ENCODE measurements at regions not wholly inside any gene's neighbourhood (a gene's known extent, or its start where the extent isn't known, plus 50 kb on each side); places are given as distances from the start of the nearest gene placed in this dataset.

DNA sequence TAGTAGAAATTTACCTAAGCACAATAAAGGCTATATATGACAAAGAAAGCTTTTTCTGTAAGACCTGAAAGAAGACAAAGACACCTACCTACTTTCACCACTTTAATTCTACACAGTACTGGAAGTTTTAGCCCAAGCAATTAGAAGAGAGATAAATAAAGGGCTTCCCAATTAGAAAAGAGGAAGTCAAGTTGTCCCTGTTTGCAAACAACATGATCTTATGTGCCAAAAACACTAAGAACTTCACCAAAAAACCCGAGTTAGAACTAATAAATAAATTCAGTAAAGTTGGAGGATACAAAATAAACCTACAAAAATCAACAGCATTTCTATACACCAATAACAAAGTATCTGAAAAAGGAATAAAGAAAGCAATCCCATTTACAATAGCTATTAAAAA is 190.9 kb downstream of the NR2F2 start:
- in situ Hi-C loops (cut with MboI; ENCODE audit: low pct_unique_long_range_greater_than_20kb in 2 of 9, low sequenced_read_pairs in 9 of 9, unreplicated experiment in 9 of 9): no loop called here
- 0 to 100% (median 60%) methylated on average over 1 of the region's 1 CpG; no CpG with 5 or more reads in 1 of the 10 experiments for WGBS, 10 experiments

DNA sequence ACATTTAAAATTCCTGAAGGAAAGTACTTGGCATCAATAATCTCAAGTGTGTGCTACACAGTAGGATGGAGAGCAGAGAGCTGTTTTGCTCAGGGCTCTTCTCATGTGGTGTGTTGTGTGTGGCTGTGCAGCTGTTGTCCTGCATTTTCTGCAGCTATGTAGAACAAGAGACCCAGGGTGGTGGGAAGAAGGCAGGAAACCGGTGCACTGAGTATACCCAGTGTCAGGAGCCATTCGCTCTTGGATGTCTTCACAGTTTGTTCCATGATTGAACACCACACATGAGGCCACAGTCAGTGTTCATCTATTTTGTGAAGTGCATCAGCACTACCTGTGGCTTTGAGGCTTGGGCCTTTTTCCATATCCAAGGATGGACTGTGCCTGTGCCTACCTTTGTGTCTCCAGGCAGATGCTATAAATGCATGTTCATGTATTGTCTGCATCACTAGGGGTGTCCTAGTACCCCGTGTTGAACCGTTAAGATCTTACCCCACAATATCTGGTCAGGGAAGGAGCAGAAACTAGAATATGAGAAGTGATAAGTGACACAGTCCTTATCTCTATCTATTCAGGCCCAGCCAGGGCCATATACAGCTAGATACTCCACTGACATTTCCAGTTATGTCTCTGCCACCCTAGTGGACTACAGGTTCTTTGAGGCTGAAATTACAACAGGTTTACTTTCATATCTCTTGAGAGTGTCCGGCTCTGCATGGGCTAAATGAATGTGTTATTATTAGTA is 194.3 kb downstream of the NR2F2 start:
- no peak for ATAC-seq (replicated peaks in 6 of 8)
- WGBS, 10 experiments: 0 to 100% (median 52%) methylated on average over 1 to 5 of the region's 5 CpGs; no CpG with 5 or more reads in 2 of the 10 experiments
- H3K27ac ChIP-seq: no peak overlapping the region
- in situ Hi-C loops (cut with MboI; ENCODE audit: low pct_unique_long_range_greater_than_20kb in 2 of 9, low sequenced_read_pairs in 9 of 9, unreplicated experiment in 9 of 9): no loop called here
- H3K4me3 ChIP-seq: no peak overlapping the region
- no peaks in the 10 kb centered on the region for H3K4me1 ChIP-seq (replicated peaks in 1 of 2)

More for the DNA sequence above, 190.9 kb downstream of the NR2F2 start:
- Histone ChIP-seq H3K27ac (no peak overlapping the region), H3K4me1 (replicated peaks in 1 of 2) (no peaks in the 10 kb centered on the region), H3K4me3 (no peak overlapping the region)
- ATAC-seq (replicated peaks in 6 of 8): no peak

DNA sequence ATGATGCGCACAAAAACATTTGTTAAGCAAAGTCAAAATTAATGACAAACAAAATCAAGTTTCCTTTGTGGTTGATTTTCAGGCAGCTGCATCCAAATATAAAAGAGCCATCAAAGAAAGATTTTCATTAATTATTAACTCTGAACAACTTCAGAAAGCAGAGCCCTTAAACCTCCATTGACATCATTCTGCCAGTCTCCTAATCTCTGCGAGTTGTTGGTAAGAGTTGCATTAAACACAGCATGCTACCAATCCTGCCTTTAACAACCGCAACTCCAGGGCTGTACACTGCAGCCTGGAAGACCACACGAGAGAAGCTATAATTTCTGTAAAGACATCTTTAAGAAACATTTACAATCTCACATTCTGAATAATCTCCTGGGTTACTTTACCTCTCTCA is 204.6 kb downstream of the NR2F2 start:
- peaks cover 13 to 48% of the 10 kb centered on the region in 2 donors for H3K4me1 ChIP-seq (replicated peaks in 1 of 2)
- 10 to 71% (median 38%) methylated on average over 1 to 4 of the region's 4 CpGs for WGBS, 10 experiments

DNA sequence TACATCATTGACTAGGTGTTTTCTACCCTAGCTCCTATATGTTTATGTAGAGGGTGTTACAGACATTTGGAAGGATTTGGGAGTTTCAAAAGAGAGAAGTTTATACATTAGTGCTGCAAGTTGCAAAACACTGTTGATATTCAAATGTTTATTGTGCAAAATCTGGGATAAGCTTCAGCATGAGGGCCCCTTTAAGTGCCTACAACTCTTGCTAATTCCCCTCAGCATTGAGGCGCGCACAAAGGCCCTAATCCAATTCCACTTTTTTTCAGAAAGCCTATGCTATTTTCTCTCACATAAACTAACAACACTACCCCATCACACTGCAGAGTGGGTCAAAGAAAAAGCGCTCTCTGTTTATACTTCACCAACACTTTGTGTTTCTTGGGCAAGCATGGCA is 208.0 kb downstream of the NR2F2 start:
- no peak for ATAC-seq (replicated peaks in 6 of 8)
- Histone ChIP-seq H3K4me1 (replicated peaks in 1 of 2) (peaks cover 13 to 51% of the 10 kb centered on the region in 2 donors), H3K4me3 (no peak overlapping the region), H3K27ac (no peak overlapping the region)
- 33 to 100% (median 78%) methylated on average over 2 to 3 of the region's 3 CpGs; no CpG with 5 or more reads in 4 of the 10 experiments for WGBS, 10 experiments
- in situ Hi-C loops (cut with MboI; ENCODE audit: low pct_unique_long_range_greater_than_20kb in 2 of 9, low sequenced_read_pairs in 9 of 9, unreplicated experiment in 9 of 9): no loop called here

More for the DNA sequence above, 204.6 kb downstream of the NR2F2 start:
- peak in 1 of 8 experiments; percentile 17 for ATAC-seq (replicated peaks in 6 of 8)
- H3K4me3 ChIP-seq: no peak overlapping the region
- in situ Hi-C loops (cut with MboI; ENCODE audit: low pct_unique_long_range_greater_than_20kb in 2 of 9, low sequenced_read_pairs in 9 of 9, unreplicated experiment in 9 of 9): no loop called here
- no peak overlapping the region for H3K27ac ChIP-seq

DNA sequence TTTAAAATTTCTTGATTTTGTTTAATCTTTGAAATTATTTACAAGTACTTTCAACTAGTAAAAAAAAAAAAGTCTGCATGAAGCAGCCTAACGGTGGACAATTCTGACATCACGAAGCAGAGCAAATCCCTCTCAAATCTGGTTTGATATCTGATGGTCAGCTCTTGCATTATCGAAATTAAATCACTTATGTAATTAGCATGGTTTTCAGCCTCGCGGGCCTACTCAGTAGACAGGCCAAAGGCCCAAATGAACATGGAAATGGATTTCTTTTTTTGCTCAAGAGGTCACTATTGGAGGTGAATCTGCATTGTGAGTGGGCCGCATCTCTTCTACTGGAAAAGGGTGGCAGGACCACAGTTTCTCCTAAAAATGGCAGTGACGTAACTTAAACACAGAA is 209.8 kb downstream of the NR2F2 start:
- no peak overlapping the region for H3K4me3 ChIP-seq
- H3K27ac ChIP-seq: no peak overlapping the region
- H3K4me1 ChIP-seq (replicated peaks in 1 of 2): peaks cover 8 to 43% of the 10 kb centered on the region in 2 donors

DNA sequence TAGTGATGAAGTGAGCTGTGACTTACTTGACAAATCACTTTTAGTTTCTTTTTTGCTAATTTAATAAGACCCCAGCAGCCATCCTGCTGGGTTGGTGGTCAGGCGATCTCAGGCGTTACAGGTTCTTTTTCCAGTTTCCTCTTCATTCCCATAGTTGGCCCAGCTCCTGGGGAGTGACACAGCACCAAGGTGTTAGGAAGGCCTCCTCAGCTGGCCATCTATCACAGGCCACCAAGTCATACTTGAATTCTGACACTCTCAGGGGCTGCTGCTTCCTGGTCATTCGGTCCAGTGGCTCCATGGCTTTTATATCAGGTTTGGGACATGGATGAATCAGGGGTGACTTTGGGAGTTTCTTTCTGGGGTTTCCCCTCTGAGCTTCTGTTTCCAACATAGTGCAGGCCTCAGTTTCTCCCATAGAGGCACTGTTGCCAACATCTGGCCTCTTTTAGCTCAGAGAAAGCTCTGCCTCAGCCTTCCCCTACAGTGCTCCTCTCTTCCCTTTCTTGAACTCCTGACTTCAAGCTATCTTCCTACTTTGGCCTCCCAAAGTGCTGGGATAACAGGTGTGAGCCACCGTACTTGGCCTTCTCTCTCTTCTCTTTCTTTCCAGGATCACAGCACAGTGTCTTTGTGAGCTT is 211.8 kb downstream of the NR2F2 start:
- Histone ChIP-seq H3K4me1 (replicated peaks in 1 of 2) (peaks cover 2 to 27% of the 10 kb centered on the region in 2 donors), H3K27ac (no peak overlapping the region), H3K4me3 (no peak overlapping the region)
- in situ Hi-C loops (cut with MboI; ENCODE audit: low pct_unique_long_range_greater_than_20kb in 2 of 9, low sequenced_read_pairs in 9 of 9, unreplicated experiment in 9 of 9): no loop called here
- 52 to 100% (median 100%) methylated on average over 1 to 4 of the region's 4 CpGs; no CpG with 5 or more reads in 2 of the 10 experiments for WGBS, 10 experiments
- no peak for ATAC-seq (replicated peaks in 6 of 8)

More for the DNA sequence above, 209.8 kb downstream of the NR2F2 start:
- peak in 1 of 8 experiments; percentile 16 for ATAC-seq (replicated peaks in 6 of 8)
- in situ Hi-C loops (cut with MboI; ENCODE audit: low pct_unique_long_range_greater_than_20kb in 2 of 9, low sequenced_read_pairs in 9 of 9, unreplicated experiment in 9 of 9): no loop called here
- WGBS, 10 experiments: 15 to 95% (median 90%) methylated on average over 3 to 7 of the region's 7 CpGs; no CpG with 5 or more reads in 1 of the 10 experiments

DNA sequence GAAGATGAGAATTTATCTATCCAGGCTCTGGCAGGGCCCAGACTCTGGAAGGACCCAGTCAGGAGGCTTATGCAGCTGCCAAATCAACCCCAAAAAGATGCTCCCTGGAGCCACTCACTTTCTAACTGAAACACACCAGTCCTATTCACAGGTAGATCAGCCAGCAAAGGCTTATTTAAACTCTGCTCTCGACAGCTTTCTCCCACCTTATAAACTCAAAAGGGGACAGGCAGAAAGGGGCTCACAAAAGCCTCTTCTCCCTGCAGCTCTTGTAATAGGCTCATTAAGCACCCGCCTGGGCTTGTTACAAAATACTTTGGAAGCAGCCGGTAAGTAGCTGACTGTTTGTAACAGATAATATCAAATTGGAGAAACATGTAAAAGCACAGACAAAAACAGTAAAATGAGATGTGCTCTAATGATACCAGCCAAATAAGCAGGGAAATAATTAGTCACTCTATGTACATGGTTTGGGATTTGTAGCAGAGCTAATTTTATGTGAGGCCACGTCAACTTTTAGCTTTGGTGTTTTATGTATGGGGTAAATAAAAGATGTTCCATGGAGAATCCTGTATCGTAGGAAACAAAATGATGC is 213.8 kb downstream of the NR2F2 start:
- Histone ChIP-seq H3K4me1 (replicated peaks in 1 of 2) (peaks cover 0 to 7% of the 10 kb centered on the region in 2 donors), H3K27ac (no peak overlapping the region), H3K4me3 (no peak overlapping the region)
- 0 to 100% (median 70%) methylated on average over 1 to 5 of the region's 5 CpGs for WGBS, 10 experiments
- no peak for ATAC-seq (replicated peaks in 6 of 8)
- in situ Hi-C loops (cut with MboI; ENCODE audit: low pct_unique_long_range_greater_than_20kb in 2 of 9, low sequenced_read_pairs in 9 of 9, unreplicated experiment in 9 of 9): no loop called here

DNA sequence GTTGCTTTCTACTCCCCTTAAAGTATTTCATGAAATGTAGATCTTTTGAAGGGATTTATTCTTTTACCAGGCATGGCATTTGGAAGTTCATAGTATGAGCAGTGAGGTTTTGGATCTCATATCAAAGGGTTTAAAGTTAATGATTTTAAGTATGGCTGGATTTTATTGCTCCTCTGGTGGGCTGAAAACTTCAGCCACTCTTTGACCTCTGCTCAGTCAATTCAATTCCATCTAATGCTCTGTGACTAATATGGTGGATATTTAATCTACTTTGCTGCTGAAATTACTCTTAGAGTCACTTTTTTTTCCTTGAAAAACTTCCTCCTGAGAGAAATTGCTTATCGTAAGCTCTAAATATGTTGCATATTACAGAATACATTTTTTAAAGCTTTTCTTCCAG is 218.6 kb downstream of the NR2F2 start:
- no peak overlapping the region for H3K27ac ChIP-seq
- 33 to 100% (median 100%) methylated on average over 1 of the region's 1 CpG; no CpG with 5 or more reads in 2 of the 10 experiments for WGBS, 10 experiments
- no peak overlapping the region for H3K4me3 ChIP-seq
- H3K4me1 ChIP-seq (replicated peaks in 1 of 2): no peaks in the 10 kb centered on the region
- in situ Hi-C loops (cut with MboI; ENCODE audit: low pct_unique_long_range_greater_than_20kb in 2 of 9, low sequenced_read_pairs in 9 of 9, unreplicated experiment in 9 of 9): no loop called here
- no peak for ATAC-seq (replicated peaks in 6 of 8)

DNA sequence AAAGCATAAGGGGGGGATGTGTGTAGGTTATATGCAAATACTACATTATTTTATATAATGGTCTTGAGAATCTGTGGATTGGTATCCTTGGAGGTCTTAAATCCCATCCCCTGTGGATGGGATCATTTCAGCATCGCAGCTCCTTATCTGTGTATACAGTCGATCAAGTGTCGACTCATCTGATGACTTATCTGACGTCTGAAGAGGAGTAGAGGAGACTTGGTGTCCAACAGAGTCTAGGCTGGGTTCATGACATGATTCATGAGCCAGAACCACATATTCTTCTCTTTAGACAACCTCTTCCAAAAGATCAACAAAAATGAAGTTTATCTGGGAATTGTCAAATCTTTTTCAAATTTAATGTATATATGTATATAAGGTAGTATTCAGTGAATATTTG is 220.7 kb downstream of the NR2F2 start:
- no peak for ATAC-seq (replicated peaks in 6 of 8)
- in situ Hi-C loops (cut with MboI; ENCODE audit: low pct_unique_long_range_greater_than_20kb in 2 of 9, low sequenced_read_pairs in 9 of 9, unreplicated experiment in 9 of 9): no loop called here
- 22 to 100% (median 92%) methylated on average over 1 to 4 of the region's 4 CpGs; no CpG with 5 or more reads in 5 of the 10 experiments for WGBS, 10 experiments
- Histone ChIP-seq H3K27ac (no peak overlapping the region), H3K4me3 (no peak overlapping the region), H3K4me1 (replicated peaks in 1 of 2) (no peaks in the 10 kb centered on the region)

DNA sequence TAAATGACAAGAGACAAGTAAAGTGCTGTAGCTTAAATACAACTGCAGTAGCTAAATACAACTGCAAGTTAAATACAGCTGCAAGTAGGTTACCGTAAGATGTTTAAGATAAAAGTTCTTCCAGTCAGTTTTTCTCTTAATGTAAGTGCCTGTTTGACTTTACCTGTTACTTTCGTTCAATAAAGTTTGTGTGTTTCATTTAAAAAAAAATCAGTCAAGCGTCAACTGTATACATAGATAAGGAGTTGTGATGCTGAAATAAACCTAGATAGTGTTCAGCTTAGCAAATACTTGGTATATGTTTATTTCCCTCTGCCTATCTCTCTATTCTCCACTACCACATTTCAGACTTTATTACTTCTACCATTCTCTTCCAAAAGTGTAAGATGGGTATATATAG is 221.2 kb downstream of the NR2F2 start:
- no peak for ATAC-seq (replicated peaks in 6 of 8)
- in situ Hi-C loops (cut with MboI; ENCODE audit: low pct_unique_long_range_greater_than_20kb in 2 of 9, low sequenced_read_pairs in 9 of 9, unreplicated experiment in 9 of 9): no loop called here
- H3K4me3 ChIP-seq: no peak overlapping the region

DNA sequence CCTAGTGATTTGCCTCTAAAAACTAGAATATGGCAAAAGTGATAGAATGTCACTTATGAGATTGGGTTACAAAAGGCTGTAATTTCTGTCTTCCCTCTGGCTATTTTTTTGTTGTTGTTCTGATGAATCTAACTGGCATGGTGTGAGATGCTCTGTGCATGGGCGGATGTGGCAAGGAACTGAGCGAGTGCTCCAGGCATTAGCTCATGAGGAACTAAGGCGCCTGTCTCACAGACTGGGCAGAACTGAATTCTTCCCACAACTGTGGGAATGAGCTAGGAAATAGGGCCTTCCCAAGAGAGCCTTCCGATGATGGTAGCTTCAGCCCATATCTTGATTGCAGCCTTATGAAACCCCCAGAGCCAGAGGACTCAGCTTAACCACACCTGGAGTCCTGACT is 222.5 kb downstream of the NR2F2 start:
- no peak overlapping the region for H3K27ac ChIP-seq
- ATAC-seq (replicated peaks in 6 of 8): no peak
- in situ Hi-C loops (cut with MboI; ENCODE audit: low pct_unique_long_range_greater_than_20kb in 2 of 9, low sequenced_read_pairs in 9 of 9, unreplicated experiment in 9 of 9): no loop called here
- no peaks in the 10 kb centered on the region for H3K4me1 ChIP-seq (replicated peaks in 1 of 2)
- 0 to 94% (median 85%) methylated on average over 1 to 4 of the region's 4 CpGs; no CpG with 5 or more reads in 4 of the 10 experiments for WGBS, 10 experiments
- no peak overlapping the region for H3K4me3 ChIP-seq

More for the DNA sequence above, 221.2 kb downstream of the NR2F2 start:
- 0 to 100% (median 85%) methylated on average over 2 to 3 of the region's 3 CpGs for WGBS, 10 experiments
- Histone ChIP-seq H3K4me1 (replicated peaks in 1 of 2) (no peaks in the 10 kb centered on the region), H3K27ac (no peak overlapping the region)

DNA sequence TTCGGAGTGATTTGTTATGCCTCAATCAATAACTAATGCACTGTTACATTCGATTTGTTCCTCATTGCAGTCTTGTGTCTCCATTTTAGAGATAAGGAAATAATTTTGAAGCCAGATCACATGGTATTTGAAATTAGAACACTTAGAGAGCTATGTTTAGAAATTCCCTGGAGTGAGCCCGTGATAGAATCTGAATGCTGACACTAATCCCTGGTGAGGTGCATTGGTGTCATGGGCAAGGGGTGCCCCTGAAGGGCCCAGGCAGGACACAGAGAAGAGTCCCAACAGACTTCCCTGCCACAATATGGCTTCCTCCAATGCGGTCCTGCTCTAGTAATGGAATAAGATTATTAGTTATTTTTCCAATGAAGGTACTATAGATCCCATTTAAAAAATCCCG is 223.0 kb downstream of the NR2F2 start:
- ATAC-seq (replicated peaks in 6 of 8): no peak
- Histone ChIP-seq H3K4me3 (no peak overlapping the region), H3K27ac (no peak overlapping the region), H3K4me1 (replicated peaks in 1 of 2) (no peaks in the 10 kb centered on the region)
- 25 to 90% (median 77%) methylated on average over 1 to 4 of the region's 5 CpGs; no CpG with 5 or more reads in 2 of the 10 experiments for WGBS, 10 experiments
- in situ Hi-C loops (cut with MboI; ENCODE audit: low pct_unique_long_range_greater_than_20kb in 2 of 9, low sequenced_read_pairs in 9 of 9, unreplicated experiment in 9 of 9): no loop called here

DNA sequence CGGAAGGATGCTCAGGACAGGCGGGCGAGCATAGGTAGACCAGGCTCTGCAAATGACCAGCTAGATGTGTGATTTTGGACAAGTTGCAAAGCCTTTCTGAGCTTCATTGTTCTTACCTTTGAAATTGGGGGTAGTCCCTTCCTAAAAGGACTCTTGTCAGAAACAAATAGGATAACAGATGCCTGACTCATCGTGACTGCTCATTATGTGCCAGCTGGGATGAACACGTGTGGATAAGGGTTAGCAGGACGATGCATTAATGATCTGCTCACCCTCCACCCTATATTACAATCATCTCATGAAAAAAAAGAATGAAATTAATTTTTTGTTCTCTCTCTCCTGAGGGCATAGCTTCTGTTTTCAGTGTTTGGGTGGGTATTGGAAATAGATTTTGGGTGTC is 223.4 kb downstream of the NR2F2 start:
- Histone ChIP-seq H3K4me3 (no peak overlapping the region), H3K4me1 (replicated peaks in 1 of 2) (no peaks in the 10 kb centered on the region), H3K27ac (no peak overlapping the region)
- in situ Hi-C loops (cut with MboI; ENCODE audit: low pct_unique_long_range_greater_than_20kb in 2 of 9, low sequenced_read_pairs in 9 of 9, unreplicated experiment in 9 of 9): no loop called here
- no peak for ATAC-seq (replicated peaks in 6 of 8)
- WGBS, 10 experiments: 0 to 87% (median 53%) methylated on average over 1 to 6 of the region's 6 CpGs; no CpG with 5 or more reads in 2 of the 10 experiments

All from motor neuron (in vitro differentiated cells).